HepG2 (cell line): ENCODE measurements at regions not wholly inside any gene's neighbourhood (a gene's known extent, or its start where the extent isn't known, plus 50 kb on each side); places are given as distances from the start of the nearest gene placed in this dataset.
A peak's percentile ranks its signal among the peaks of the same experiment; 100 is the strongest.

Experiments
- ARNTL ChIP-seq: sonication (generic); formaldehyde crosslinking; IDR thresholded peaks from 2 replicates; pipeline ENCODE4 v1.4.0; 2020; ENCODE audit warnings: mild to moderate bottlenecking, missing genetic modification reagents
- CENPX ChIP-seq: sonication (generic); formaldehyde crosslinking; IDR thresholded peaks from 2 replicates; pipeline ENCODE4 v1.9.0; 2021; ENCODE audit warnings: mild to moderate bottlenecking, missing genetic modification reagents, moderate library complexity
- ETV5 ChIP-seq: IDR thresholded peaks from 2 replicates; pipeline ENCODE4 v1.6.1; 2018; ENCODE audit warnings: missing biosample characterization, missing genetic modification reagents, inconsistent platforms, borderline replicate concordance
- ETV6 ChIP-seq: sonication (generic); formaldehyde crosslinking; conservative IDR thresholded peaks from 2 replicates; pipeline ENCODE4 v1.4.0; 2020; ENCODE audit warnings: missing genetic modification reagents
- KDM5B ChIP-seq: sonication (generic); formaldehyde crosslinking; IDR thresholded peaks from 2 replicates; pipeline ENCODE4 v1.4.0; 2020; ENCODE audit warnings: missing genetic modification reagents, mild to moderate bottlenecking, borderline replicate concordance
- NR2F1 ChIP-seq, 2 experiments: fragments of 450-650 bp in 1 of 2; formaldehyde crosslinking in 1 of 2; IDR thresholded peaks; 2 replicates each; pipeline versions ENCODE4 v1.5.0 to v1.6.1; 2016 to 2020; ENCODE audit warnings: mild to moderate bottlenecking in 1 of 2, missing compliant biosample characterization in 1 of 2, missing genetic modification reagents in 1 of 2, moderate library complexity in 1 of 2
- PAF1 ChIP-seq: IDR thresholded peaks from 2 replicates; pipeline ENCODE4 v1.6.1; 2016; ENCODE audit warnings: missing genetic modification reagents, missing compliant biosample characterization
- PAX8 ChIP-seq: sonication (generic); formaldehyde crosslinking; IDR thresholded peaks from 2 replicates; pipeline ENCODE4 v1.8.0; 2022; ENCODE audit warnings: mild to moderate bottlenecking, missing genetic modification reagents, borderline replicate concordance
- SCMH1 ChIP-seq: sonication (generic); formaldehyde crosslinking; IDR thresholded peaks from 2 replicates; pipeline ENCODE4 v1.9.0; 2021; ENCODE audit warnings: missing genetic modification reagents, mild to moderate bottlenecking, borderline replicate concordance
- SSRP1 ChIP-seq: IDR thresholded peaks from 2 replicates; pipeline ENCODE4 v1.6.1; 2016; ENCODE audit warnings: control low read depth
- STAG1 ChIP-seq: sonication (generic); formaldehyde crosslinking; IDR thresholded peaks from 2 replicates; pipeline ENCODE4 v1.4.0; 2020; ENCODE audit warnings: missing genetic modification reagents
- THAP7 ChIP-seq: sonication (generic); formaldehyde crosslinking; IDR thresholded peaks from 2 replicates; pipeline ENCODE4 v1.8.1; 2023; ENCODE audit warnings: mild to moderate bottlenecking, missing genetic modification reagents
- THRA ChIP-seq: sonication (generic); formaldehyde crosslinking; IDR thresholded peaks from 2 replicates; pipeline ENCODE4 v1.4.0; 2020; ENCODE audit warnings: missing genetic modification reagents, borderline replicate concordance
- ZBED4 ChIP-seq: sonication (generic); formaldehyde crosslinking; IDR thresholded peaks from 2 replicates; pipeline ENCODE4 v1.4.0; 2020; ENCODE audit warnings: missing genetic modification reagents, borderline replicate concordance
- ZFP36L1 ChIP-seq: sonication (generic); formaldehyde crosslinking; IDR thresholded peaks from 2 replicates; pipeline ENCODE4 v1.8.0; 2022; ENCODE audit warnings: mild to moderate bottlenecking, missing genetic modification reagents, moderate library complexity
- ZFP91 ChIP-seq: sonication (generic); formaldehyde crosslinking; IDR thresholded peaks from 2 replicates; pipeline ENCODE4 v1.9.0; 2022; ENCODE audit warnings: missing genetic modification reagents, mild to moderate bottlenecking, borderline replicate concordance
- ZNF20 ChIP-seq: sonication (generic); formaldehyde crosslinking; IDR thresholded peaks from 2 replicates; pipeline ENCODE4 v1.4.0; 2020; ENCODE audit warnings: mild to moderate bottlenecking, moderate library complexity, missing genetic modification reagents
- ZNF260 ChIP-seq: sonication (generic); formaldehyde crosslinking; IDR thresholded peaks from 2 replicates; pipeline ENCODE4 v1.4.0; 2020; ENCODE audit warnings: missing genetic modification reagents, low read depth, mild to moderate bottlenecking, borderline replicate concordance
- ZNF451 ChIP-seq: sonication (generic); formaldehyde crosslinking; IDR thresholded peaks from 2 replicates; pipeline ENCODE4 v1.5.0; 2020; ENCODE audit warnings: mild to moderate bottlenecking, missing genetic modification reagents
- ZNF484 ChIP-seq: sonication (generic); formaldehyde crosslinking; IDR thresholded peaks from 2 replicates; pipeline ENCODE4 v1.5.1; 2020; ENCODE audit warnings: mild to moderate bottlenecking, low read depth, missing genetic modification reagents, borderline replicate concordance
- ZNF546 ChIP-seq: sonication (generic); formaldehyde crosslinking; conservative IDR thresholded peaks from 2 replicates; pipeline ENCODE4 v1.8.1; 2023; ENCODE audit warnings: mild to moderate bottlenecking, missing genetic modification reagents
- ZNF550 ChIP-seq: sonication (generic); formaldehyde crosslinking; IDR thresholded peaks from 2 replicates; pipeline ENCODE4 v1.4.0; 2020; ENCODE audit warnings: mild to moderate bottlenecking, missing genetic modification reagents, borderline replicate concordance
- ZNF740 ChIP-seq: sonication (generic); formaldehyde crosslinking; IDR thresholded peaks from 2 replicates; pipeline ENCODE4 v1.4.0; 2020; ENCODE audit warnings: missing genetic modification reagents
- ZNF788 ChIP-seq: sonication (generic); formaldehyde crosslinking; IDR thresholded peaks from 2 replicates; pipeline ENCODE4 v1.5.0; 2020; ENCODE audit warnings: mild to moderate bottlenecking, missing genetic modification reagents, borderline replicate concordance

GRCh38 chr2:134120406-134120732 is 133.5 kb upstream of the MGAT5 start (continued):
- TF ChIP-seq ZFP91 (no peak), THRA (CRISPR knock-in tag) (no peak), ZNF260 (CRISPR knock-in tag) (no peak), ZNF740 (CRISPR knock-in tag) (peak; percentile 82; the same call in 1 of the 2 replicates), STAG1 (CRISPR knock-in tag) (no peak), ZNF20 (CRISPR knock-in tag) (no peak), ZNF484 (0 out of 2 replicates have a peak, but pooled peaks have one; percentile 5), ZFP36L1 (CRISPR knock-in tag) (no peak; the same call in 1 of the 2 replicates), ZNF546 (CRISPR knock-in tag) (no peak), ETV5 (CRISPR knock-in tag) (no peak), ZNF550 (CRISPR knock-in tag) (no peak), ZBED4 (CRISPR knock-in tag) (peak; percentile 13; the same call in 1 of the 2 replicates), ETV6 (no peak), PAF1 (CRISPR knock-in tag) (no peak), ZNF451 (no peak), SSRP1 (CRISPR knock-in tag) (no peak), PAX8 (CRISPR knock-in tag) (no peak), CENPX (CRISPR knock-in tag) (no peak), ARNTL (CRISPR knock-in tag) (no peak), KDM5B (CRISPR knock-in tag) (no peak), THAP7 (no peak), SCMH1 (CRISPR knock-in tag) (no peak), NR2F1 (CRISPR knock-in tag; IDR thresholded peaks at IDR 0.05) (no peak), ZNF788 (CRISPR knock-in tag) (no peak)
